ENCODE measurements at regions not wholly inside any gene's neighbourhood (a gene's known extent, or its start where the extent isn't known, plus 50 kb on each side); places are given as distances from the start of the nearest gene placed in this dataset.

DNA sequence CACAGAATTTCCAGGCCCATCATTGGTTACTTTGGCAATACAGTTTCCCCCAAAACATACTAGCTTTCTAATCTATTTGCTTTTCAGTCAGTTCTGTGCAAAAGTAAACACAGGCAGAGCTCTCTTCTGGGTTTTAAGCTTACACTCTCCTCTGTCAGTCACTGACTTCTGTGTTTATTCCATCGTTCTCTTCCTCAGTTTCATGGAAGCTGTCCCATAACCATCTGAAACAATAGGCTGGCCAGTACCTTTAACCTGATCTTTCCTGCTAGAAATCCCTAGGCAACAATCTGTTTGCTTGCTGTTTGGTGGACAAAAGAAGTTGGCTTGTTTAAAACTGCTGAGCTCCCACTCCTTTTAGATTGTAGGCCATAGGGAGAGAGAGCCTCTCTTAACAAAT lies 431.5 kb downstream of the HACE1 start:
- Histone ChIP-seq H3K9me3 (peaks cover 0 to 3% (median 0%) of the 10 kb centered on the region in 4 donors), H3K27ac (no peak overlapping the region), H3K36me3 (no peaks in the 10 kb centered on the region), H3K4me3 (no peak overlapping the region), H3K27me3 (no peaks in the 10 kb centered on the region), H3K4me1 (no peaks in the 10 kb centered on the region)
- no peak for DNase-seq
- WGBS, 2 donors: 44 to 47% methylated on average over 1 of the region's 1 CpG
- TF ChIP-seq EP300 (IDR thresholded peaks at IDR 0.05) (no peak), POLR2AphosphoS5 (IDR thresholded peaks at IDR 0.05) (no peak), POLR2A (IDR thresholded peaks at IDR 0.05) (no peak)
- TF ChIP-seq, protein P1, sequence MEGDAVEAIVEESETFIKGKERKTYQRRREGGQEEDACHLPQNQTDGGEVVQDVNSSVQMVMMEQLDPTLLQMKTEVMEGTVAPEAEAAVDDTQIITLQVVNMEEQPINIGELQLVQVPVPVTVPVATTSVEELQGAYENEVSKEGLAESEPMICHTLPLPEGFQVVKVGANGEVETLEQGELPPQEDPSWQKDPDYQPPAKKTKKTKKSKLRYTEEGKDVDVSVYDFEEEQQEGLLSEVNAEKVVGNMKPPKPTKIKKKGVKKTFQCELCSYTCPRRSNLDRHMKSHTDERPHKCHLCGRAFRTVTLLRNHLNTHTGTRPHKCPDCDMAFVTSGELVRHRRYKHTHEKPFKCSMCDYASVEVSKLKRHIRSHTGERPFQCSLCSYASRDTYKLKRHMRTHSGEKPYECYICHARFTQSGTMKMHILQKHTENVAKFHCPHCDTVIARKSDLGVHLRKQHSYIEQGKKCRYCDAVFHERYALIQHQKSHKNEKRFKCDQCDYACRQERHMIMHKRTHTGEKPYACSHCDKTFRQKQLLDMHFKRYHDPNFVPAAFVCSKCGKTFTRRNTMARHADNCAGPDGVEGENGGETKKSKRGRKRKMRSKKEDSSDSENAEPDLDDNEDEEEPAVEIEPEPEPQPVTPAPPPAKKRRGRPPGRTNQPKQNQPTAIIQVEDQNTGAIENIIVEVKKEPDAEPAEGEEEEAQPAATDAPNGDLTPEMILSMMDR (IDR thresholded peaks at IDR 0.05): no peak
- intact Hi-C loops (cut with DNase I): no loop called here

DNA sequence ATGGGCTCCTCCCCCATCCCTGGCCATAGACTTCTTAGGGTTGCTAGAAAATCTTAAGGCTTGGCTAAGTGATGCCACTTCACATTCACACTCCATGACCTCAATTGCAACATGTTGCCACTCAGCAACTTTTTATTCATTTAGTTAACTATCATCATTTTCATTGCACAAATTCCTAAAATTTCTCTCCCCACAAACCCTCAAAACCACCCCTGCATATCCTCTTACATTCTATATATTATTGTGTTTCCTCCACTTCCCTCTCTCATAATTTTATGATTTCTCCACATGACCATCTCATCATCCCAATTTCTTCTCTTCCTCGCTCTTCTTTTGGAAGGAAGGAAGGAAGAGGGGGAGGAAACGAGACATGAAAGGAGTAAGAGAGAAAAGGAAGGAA lies 436.0 kb downstream of the HACE1 start:
- Histone ChIP-seq H3K27me3 (no peaks in the 10 kb centered on the region), H3K36me3 (no peaks in the 10 kb centered on the region), H3K9me3 (peaks cover 0 to 3% (median 0%) of the 10 kb centered on the region in 4 donors), H3K27ac (no peak overlapping the region), H3K4me1 (no peaks in the 10 kb centered on the region), H3K4me3 (no peak overlapping the region)
- DNase-seq: no peak
- intact Hi-C loops (cut with DNase I): no loop called here
- no peak for TF ChIP-seq EP300 (IDR thresholded peaks at IDR 0.05)
- TF ChIP-seq POLR2AphosphoS5 (IDR thresholded peaks at IDR 0.05): no peak
- TF ChIP-seq, protein P1 (IDR thresholded peaks at IDR 0.05): no peak
- WGBS, 2 donors: 86 to 90% methylated on average over 2 of the region's 2 CpGs

DNA sequence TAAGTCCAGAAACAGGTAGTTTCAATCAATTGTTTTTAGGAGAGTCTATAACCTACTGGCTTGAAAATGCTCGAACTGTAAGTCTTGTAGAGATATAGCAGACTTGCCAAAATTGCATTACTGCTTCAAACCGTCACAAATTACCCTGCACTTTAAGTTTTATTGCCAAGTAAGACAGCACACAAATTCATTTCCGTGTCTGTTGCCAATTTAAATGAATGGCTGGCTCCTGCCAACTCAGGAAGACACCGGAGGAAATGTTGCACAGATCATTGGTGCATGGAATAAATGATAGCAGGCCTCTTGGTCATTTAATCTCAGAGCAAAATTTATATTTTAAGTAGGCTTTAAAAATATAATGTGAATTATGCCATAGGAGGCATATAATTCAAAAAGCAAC lies 438.1 kb downstream of the HACE1 start:
- H3K4me1 ChIP-seq: no peaks in the 10 kb centered on the region
- intact Hi-C loops (cut with DNase I): no loop called here

DNA sequence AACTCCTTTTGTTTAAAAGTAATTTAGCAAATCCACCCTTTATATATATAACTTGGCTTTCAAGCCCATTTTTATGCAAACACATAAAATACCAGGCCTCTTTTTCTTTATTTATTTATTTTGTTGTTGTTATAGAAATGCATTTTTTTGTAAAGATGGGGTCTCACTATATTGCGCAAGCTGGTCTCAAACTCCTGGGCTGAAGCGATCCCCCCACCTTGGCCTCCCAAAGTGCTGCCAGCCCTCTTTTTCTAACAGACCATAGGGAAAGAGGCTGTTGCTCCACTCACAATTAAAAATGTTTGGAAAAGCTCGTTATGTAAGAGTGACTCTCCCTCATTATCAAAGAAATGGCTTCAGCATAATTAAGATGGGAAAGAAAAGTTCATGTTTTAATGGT lies 440.9 kb downstream of the HACE1 start:
- TF ChIP-seq POLR2AphosphoS5 (IDR thresholded peaks at IDR 0.05) (no peak), POLR2A (IDR thresholded peaks at IDR 0.05) (no peak), EP300 (IDR thresholded peaks at IDR 0.05) (no peak)
- TF ChIP-seq, protein P1 (IDR thresholded peaks at IDR 0.05): no peak
- intact Hi-C loops (cut with DNase I): no loop called here
- Histone ChIP-seq H3K27me3 (no peaks in the 10 kb centered on the region), H3K27ac (no peak overlapping the region), H3K9me3 (no peaks in the 10 kb centered on the region), H3K36me3 (no peaks in the 10 kb centered on the region), H3K4me3 (no peak overlapping the region), H3K4me1 (no peaks in the 10 kb centered on the region)
- DNase-seq: no peak
- WGBS, 2 donors: 89 to 93% methylated on average over 3 of the region's 3 CpGs

More for the DNA sequence above, 438.1 kb downstream of the HACE1 start:
- Histone ChIP-seq H3K4me3 (no peak overlapping the region), H3K27me3 (no peaks in the 10 kb centered on the region), H3K27ac (no peak overlapping the region), H3K36me3 (no peaks in the 10 kb centered on the region), H3K9me3 (no peaks in the 10 kb centered on the region)
- no peak for DNase-seq
- TF ChIP-seq POLR2AphosphoS5 (IDR thresholded peaks at IDR 0.05): no peak
- no peak for TF ChIP-seq POLR2A (IDR thresholded peaks at IDR 0.05)
- no peak for TF ChIP-seq EP300 (IDR thresholded peaks at IDR 0.05)
- 10 to 48% methylated on average over 4 of the region's 4 CpGs for WGBS, 2 donors

DNA sequence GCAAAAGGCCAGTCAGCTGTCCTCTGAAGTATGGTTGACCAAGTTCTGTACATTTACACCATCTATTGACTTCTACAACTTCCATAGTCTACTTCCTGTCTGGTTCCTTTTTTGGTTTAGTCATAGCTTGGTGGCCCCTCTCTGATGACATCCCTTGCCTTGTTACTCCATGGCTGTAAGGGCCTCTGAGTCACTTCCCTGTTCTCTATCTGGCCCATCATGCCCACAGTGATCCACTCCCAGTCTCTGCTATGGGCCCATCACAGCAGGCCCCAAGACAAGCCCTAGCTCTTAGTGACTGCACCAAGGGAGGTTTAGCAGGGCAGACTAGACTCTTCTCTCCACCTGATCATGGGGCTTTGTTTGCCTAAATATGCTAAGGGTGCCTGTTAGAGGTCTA lies 441.6 kb downstream of the HACE1 start:
- H3K9me3 ChIP-seq: no peaks in the 10 kb centered on the region

More for the DNA sequence above, 441.6 kb downstream of the HACE1 start:
- H3K36me3 ChIP-seq: no peaks in the 10 kb centered on the region
- no peaks in the 10 kb centered on the region for H3K27me3 ChIP-seq
- H3K4me3 ChIP-seq: no peak overlapping the region
- no peaks in the 10 kb centered on the region for H3K4me1 ChIP-seq
- no peak for DNase-seq
- intact Hi-C loops (cut with DNase I): no loop called here
- TF ChIP-seq EP300 (IDR thresholded peaks at IDR 0.05): no peak
- no peak for TF ChIP-seq POLR2AphosphoS5 (IDR thresholded peaks at IDR 0.05)
- TF ChIP-seq, protein P1 (IDR thresholded peaks at IDR 0.05): no peak
- no peak for TF ChIP-seq POLR2A (IDR thresholded peaks at IDR 0.05)
- no peak overlapping the region for H3K27ac ChIP-seq
